ENCODE measurements at regions not wholly inside any gene's neighbourhood (a gene's known extent, or its start where the extent isn't known, plus 50 kb on each side); places are given as distances from the start of the nearest gene placed in this dataset.
"Not testable (repeated sequence)": the region's sequence is repeated elsewhere in the genome, so short reads cannot be mapped to it uniquely, and the experiment has no call there.

- WGBS (ENCODE audit: extremely low coverage, insufficient read length, low lambda C conversion rate) = no CpG with 5 or more reads among the region's 19 CpGs
- not testable (repeated sequence) for H3K9ac ChIP-seq (ENCODE audit: extremely low read depth, insufficient read length, low read length); H3K27me3 Mint-ChIP-seq (ENCODE audit: low read depth); H3K4me1 ChIP-seq (ENCODE audit: insufficient read depth, low read length); H3K18ac ChIP-seq (ENCODE audit: insufficient read length, low read depth, low read length); H2BK20ac ChIP-seq (ENCODE audit: low read depth, low read length, poor library complexity, severe bottlenecking); H3K4me3 Mint-ChIP-seq; H3K36me3 Mint-ChIP-seq (ENCODE audit: insufficient read depth in 1 of 3, low read depth in 3 of 3); H3K23ac ChIP-seq (ENCODE audit: insufficient read length, low read depth, low read length); H3K4me2 ChIP-seq (ENCODE audit: insufficient read depth, insufficient read length, low read length); H3K9me3 Mint-ChIP-seq; H4K91ac ChIP-seq (ENCODE audit: insufficient read length, low read depth, low read length); H3K4me1 Mint-ChIP-seq; H4K20me1 ChIP-seq (ENCODE audit: control insufficient read depth, insufficient read depth, insufficient read length); H3T11ph ChIP-seq (ENCODE audit: low read length); H4K8ac ChIP-seq (replicated peaks; ENCODE audit: insufficient read length, low read depth, low read length); H2AFZ ChIP-seq (ENCODE audit: low read length); H2AK5ac ChIP-seq (ENCODE audit: insufficient read length, low read length); H4K5ac ChIP-seq (ENCODE audit: insufficient read length, low read depth, low read length); H3K27me3 ChIP-seq (ENCODE audit: insufficient read depth, low read length); H2BK5ac ChIP-seq (ENCODE audit: insufficient read length, low read length); H2BK12ac ChIP-seq (ENCODE audit: insufficient read length, low read depth, low read length); H3K9me3 ChIP-seq (ENCODE audit: control insufficient read depth, low read depth, low read length); H3K23me2 ChIP-seq (ENCODE audit: insufficient read length, low read depth, low read length, poor library complexity, severe bottlenecking); H3K79me1 ChIP-seq (ENCODE audit: insufficient read depth, low read depth, low read length, poor library complexity, severe bottlenecking); H3K79me2 ChIP-seq (ENCODE audit: insufficient read depth, low read length); H3K27ac ChIP-seq (ENCODE audit: insufficient read length, low read depth, low read length); H2BK15ac ChIP-seq (ENCODE audit: low read depth, low read length); DNase-seq; H3K56ac ChIP-seq (ENCODE audit: insufficient read length, low read depth, low read length); H2BK120ac ChIP-seq (ENCODE audit: low read depth, low read length, poor library complexity, severe bottlenecking); H3K4ac ChIP-seq (ENCODE audit: low read depth, low read length); H3K14ac ChIP-seq (ENCODE audit: insufficient read depth, low read length)
- peak overlapping the region in 1 of 3 experiments; percentile 35; a peak in 1 of 7 replicates for H3K27ac Mint-ChIP-seq
Measured at GRCh38 chr16:88230967-88231615, 151.7 kb upstream of the ZNF469 start.

- H3K23me2 ChIP-seq (ENCODE audit: insufficient read length, low read depth, low read length, poor library complexity, severe bottlenecking); H4K8ac ChIP-seq (replicated peaks; ENCODE audit: insufficient read length, low read depth, low read length); H3K14ac ChIP-seq (ENCODE audit: insufficient read depth, low read length); H3K27me3 ChIP-seq (ENCODE audit: insufficient read depth, low read length); H3K4me3 Mint-ChIP-seq; H3K79me1 ChIP-seq (ENCODE audit: insufficient read depth, low read depth, low read length, poor library complexity, severe bottlenecking); H3K9me3 Mint-ChIP-seq; H2AK5ac ChIP-seq (ENCODE audit: insufficient read length, low read length); H2BK15ac ChIP-seq (ENCODE audit: low read depth, low read length); H3K4me1 ChIP-seq (ENCODE audit: insufficient read depth, low read length); H3K79me2 ChIP-seq (ENCODE audit: insufficient read depth, low read length); H2BK120ac ChIP-seq (ENCODE audit: low read depth, low read length, poor library complexity, severe bottlenecking); H3K4me2 ChIP-seq (ENCODE audit: insufficient read depth, insufficient read length, low read length); H3K27ac Mint-ChIP-seq; H3K23ac ChIP-seq (ENCODE audit: insufficient read length, low read depth, low read length); H4K20me1 ChIP-seq (ENCODE audit: control insufficient read depth, insufficient read depth, insufficient read length); H4K91ac ChIP-seq (ENCODE audit: insufficient read length, low read depth, low read length); H3K36me3 Mint-ChIP-seq (ENCODE audit: insufficient read depth in 1 of 3, low read depth in 3 of 3); DNase-seq; H3K9ac ChIP-seq (ENCODE audit: extremely low read depth, insufficient read length, low read length); H4K5ac ChIP-seq (ENCODE audit: insufficient read length, low read depth, low read length); H3K27ac ChIP-seq (ENCODE audit: insufficient read length, low read depth, low read length); H3K27me3 Mint-ChIP-seq (ENCODE audit: low read depth); H2AFZ ChIP-seq (ENCODE audit: low read length); H3K56ac ChIP-seq (ENCODE audit: insufficient read length, low read depth, low read length); H2BK12ac ChIP-seq (ENCODE audit: insufficient read length, low read depth, low read length); H2BK5ac ChIP-seq (ENCODE audit: insufficient read length, low read length); H3K4ac ChIP-seq (ENCODE audit: low read depth, low read length); H2BK20ac ChIP-seq (ENCODE audit: low read depth, low read length, poor library complexity, severe bottlenecking); H3K18ac ChIP-seq (ENCODE audit: insufficient read length, low read depth, low read length); H3K9me3 ChIP-seq (ENCODE audit: control insufficient read depth, low read depth, low read length); H3T11ph ChIP-seq (ENCODE audit: low read length): not testable (repeated sequence)
- WGBS (ENCODE audit: extremely low coverage, insufficient read length, low lambda C conversion rate) = no CpG with 5 or more reads among the region's 13 CpGs
- H3K4me1 Mint-ChIP-seq = peaks cover 4 to 12% of the 10 kb centered on the region in 2 experiments; a peak in 3 of 4 replicates
Measured at GRCh38 chr16:88231839-88232238, 150.9 kb upstream of the ZNF469 start.

All from H9 (cell line).